ENCODE measurements at regions not wholly inside any gene's neighbourhood (a gene's known extent, or its start where the extent isn't known, plus 50 kb on each side); places are given as distances from the start of the nearest gene placed in this dataset.

- no peak for TF ChIP-seq POLR2A (IDR thresholded peaks at IDR 0.05; ENCODE audit: low read depth, low read length)
- TF ChIP-seq POLR2AphosphoS5 (IDR thresholded peaks at IDR 0.05; ENCODE audit: low read depth, low read length) = no peak
- no peak for TF ChIP-seq TAF1 (IDR thresholded peaks at IDR 0.05; ENCODE audit: borderline replicate concordance, low read depth, low read length)
These were observed 143.0 kb upstream of the PTPN1 start for GRCh38 chr20:50367104-50367674.

All from GM12892 (cell line).